PC-9 (cell line): ENCODE measurements at regions not wholly inside any gene's neighbourhood (a gene's known extent, or its start where the extent isn't known, plus 50 kb on each side); places are given as distances from the start of the nearest gene placed in this dataset.

Experiments
- EZH2 ChIP-seq: fragments of 200-600 bp; sonication (generic); IDR thresholded peaks from 2 replicates; pipeline ENCODE4 v1.8.0; 2017; ENCODE audit warnings: antibody characterized with exemption, low read depth
- TF ChIP-seq, protein P1 (sequence below): fragments of 200-600 bp; sonication (generic); conservative IDR thresholded peaks from 2 replicates; pipeline ENCODE4 v1.6.1; 2017; ENCODE audit warnings: mixed run types, antibody characterized with exemption, mild to moderate bottlenecking, moderate library complexity

DNA sequence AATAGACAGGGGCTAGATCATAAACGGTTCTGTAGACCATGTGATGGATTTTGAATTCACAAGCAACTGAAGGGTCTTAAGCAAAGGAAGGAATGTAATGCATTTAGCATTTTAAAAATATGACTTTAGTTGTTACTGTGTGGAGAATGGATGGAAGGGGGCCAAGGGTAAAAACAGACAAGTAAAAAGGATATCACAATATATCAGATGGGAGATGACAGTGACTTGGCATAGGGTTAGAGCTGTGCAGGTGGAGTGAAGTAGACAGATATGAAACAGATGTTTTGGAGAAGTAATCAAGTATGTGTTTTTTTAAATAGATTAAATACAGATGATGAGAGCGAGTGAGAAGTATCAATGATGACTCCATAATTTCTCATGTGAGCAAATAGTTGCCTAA, 1116.0 kb upstream of the TENM3 start:
- TF ChIP-seq, protein P1, sequence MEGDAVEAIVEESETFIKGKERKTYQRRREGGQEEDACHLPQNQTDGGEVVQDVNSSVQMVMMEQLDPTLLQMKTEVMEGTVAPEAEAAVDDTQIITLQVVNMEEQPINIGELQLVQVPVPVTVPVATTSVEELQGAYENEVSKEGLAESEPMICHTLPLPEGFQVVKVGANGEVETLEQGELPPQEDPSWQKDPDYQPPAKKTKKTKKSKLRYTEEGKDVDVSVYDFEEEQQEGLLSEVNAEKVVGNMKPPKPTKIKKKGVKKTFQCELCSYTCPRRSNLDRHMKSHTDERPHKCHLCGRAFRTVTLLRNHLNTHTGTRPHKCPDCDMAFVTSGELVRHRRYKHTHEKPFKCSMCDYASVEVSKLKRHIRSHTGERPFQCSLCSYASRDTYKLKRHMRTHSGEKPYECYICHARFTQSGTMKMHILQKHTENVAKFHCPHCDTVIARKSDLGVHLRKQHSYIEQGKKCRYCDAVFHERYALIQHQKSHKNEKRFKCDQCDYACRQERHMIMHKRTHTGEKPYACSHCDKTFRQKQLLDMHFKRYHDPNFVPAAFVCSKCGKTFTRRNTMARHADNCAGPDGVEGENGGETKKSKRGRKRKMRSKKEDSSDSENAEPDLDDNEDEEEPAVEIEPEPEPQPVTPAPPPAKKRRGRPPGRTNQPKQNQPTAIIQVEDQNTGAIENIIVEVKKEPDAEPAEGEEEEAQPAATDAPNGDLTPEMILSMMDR: no peak
- TF ChIP-seq EZH2: no peak
